Suprapubic skin (tissue), 4 donors: ENCODE measurements at regions not wholly inside any gene's neighbourhood (a gene's known extent, or its start where the extent isn't known, plus 50 kb on each side); places are given as distances from the start of the nearest gene placed in this dataset.

ENCODE experiments used
- DNase-seq, 2 donors: peaks; one replicate each; pipeline ENCODE4 v3.0.0-alpha.2; 2019; ENCODE audit warnings: low spot score in 2 of 2
- H3K27ac ChIP-seq: fragments of 200-600 bp; sonication (generic); one replicate; pipeline ENCODE4 v1.5.1; 2019
- H3K27me3 ChIP-seq: fragments of 200-600 bp; sonication (generic); one replicate; pipeline ENCODE4 v1.5.1; 2019
- H3K36me3 ChIP-seq: fragments of 200-600 bp; sonication (generic); one replicate; pipeline ENCODE4 v1.5.1; 2019
- H3K4me1 ChIP-seq: fragments of 200-600 bp; sonication (generic); one replicate; pipeline ENCODE4 v1.5.1; 2019
- H3K4me3 ChIP-seq: fragments of 200-600 bp; sonication (generic); one replicate; pipeline ENCODE4 v1.5.1; 2019; ENCODE audit warnings: mild to moderate bottlenecking
- H3K9me3 ChIP-seq: fragments of 200-600 bp; sonication (generic); one replicate; pipeline ENCODE4 v1.5.1; 2019
- CTCF ChIP-seq, 2 donors: fragments of 200-600 bp in 1 of 2; fragments of 450-650 bp in 1 of 2; sonication (generic) in 1 of 2; IDR thresholded peaks; one replicate each; pipeline ENCODE4 v1.5.1; 2016 to 2019; ENCODE audit warnings: antibody characterized with exemption in 2 of 2, mild to moderate bottlenecking in 1 of 2, moderate library complexity in 1 of 2
- EP300 ChIP-seq: sonication (generic); formaldehyde crosslinking; IDR thresholded peaks from one replicate; pipeline ENCODE4 v1.6.1; 2017; ENCODE audit warnings: antibody characterized with exemption
- POLR2A ChIP-seq, 2 donors: fragments of 450-650 bp; IDR thresholded peaks; one replicate each; pipeline ENCODE4 v1.6.1; 2017; ENCODE audit warnings: antibody characterized with exemption in 2 of 2, mild to moderate bottlenecking in 2 of 2, moderate library complexity in 2 of 2
- POLR2AphosphoS5 ChIP-seq, 3 donors: sonication (generic); formaldehyde crosslinking; IDR thresholded peaks; one replicate each; pipeline ENCODE4 v1.6.1; 2017; ENCODE audit warnings: antibody characterized with exemption in 3 of 3
- WGBS: methylation state at CpG from one replicate; pipeline ENCODE4 v1.1.5; 2018; 5-methylcytosine and 5-hydroxymethylcytosine counted together

DNA sequence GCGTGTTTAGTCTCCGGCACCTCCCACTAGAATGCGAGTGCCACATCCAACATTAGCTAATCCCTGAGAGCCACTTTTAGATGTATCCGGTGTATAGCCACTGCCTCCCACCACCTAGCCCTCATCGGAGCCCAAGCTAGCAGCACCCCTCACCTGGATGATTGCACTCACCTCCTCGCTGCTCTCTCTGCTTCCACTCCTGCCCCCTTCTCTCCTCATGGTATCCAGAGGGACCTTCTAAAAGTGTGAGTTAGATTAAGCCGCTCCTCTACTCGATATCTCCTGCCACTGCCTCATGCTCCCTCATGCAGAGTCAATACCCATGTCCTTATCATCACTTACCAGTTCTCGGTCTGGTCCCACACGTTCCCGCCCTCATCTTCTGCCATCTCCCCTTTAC, 125.3 kb downstream of the RAB11FIP2 start:
- Histone ChIP-seq H3K9me3 (no peaks in the 10 kb centered on the region), H3K4me3 (no peak overlapping the region), H3K27me3 (peaks cover 3% of the 10 kb centered on the region), H3K36me3 (no peaks in the 10 kb centered on the region), H3K4me1 (no peaks in the 10 kb centered on the region), H3K27ac (no peak overlapping the region)
- 89% methylated on average over 11 of the region's 11 CpGs for WGBS
- no peak for DNase-seq
- TF ChIP-seq CTCF (IDR thresholded peaks at IDR 0.05) (no peak), POLR2AphosphoS5 (IDR thresholded peaks at IDR 0.05) (no peak), POLR2A (IDR thresholded peaks at IDR 0.05) (no peak), EP300 (no peak)

DNA sequence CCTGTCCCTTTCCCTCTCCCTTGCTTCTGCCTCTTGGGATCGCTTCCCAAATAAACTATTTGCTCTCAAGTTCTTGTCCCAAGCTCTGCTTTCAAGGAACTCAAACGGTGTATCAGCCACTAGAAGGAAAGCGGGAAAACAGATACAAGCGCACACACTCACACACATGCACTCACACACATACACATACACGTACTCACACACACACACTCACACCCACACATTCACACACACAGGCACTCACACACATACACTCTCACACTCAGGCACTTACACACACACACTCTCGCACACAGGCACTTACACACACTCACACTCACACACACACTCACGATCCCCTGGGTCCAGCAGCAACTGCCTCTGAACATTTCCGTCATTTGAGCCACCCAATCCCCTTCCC, 121.9 kb downstream of the RAB11FIP2 start:
- Histone ChIP-seq H3K36me3 (no peaks in the 10 kb centered on the region), H3K4me3 (no peak overlapping the region), H3K27me3 (peaks cover 7% of the 10 kb centered on the region), H3K9me3 (no peaks in the 10 kb centered on the region), H3K27ac (no peak overlapping the region), H3K4me1 (no peaks in the 10 kb centered on the region)
- 81% methylated on average over 8 of the region's 8 CpGs for WGBS
- no peak for TF ChIP-seq CTCF (IDR thresholded peaks at IDR 0.05)
- no peak for TF ChIP-seq POLR2AphosphoS5 (IDR thresholded peaks at IDR 0.05)
- no peak for TF ChIP-seq POLR2A (IDR thresholded peaks at IDR 0.05)
- no peak for TF ChIP-seq EP300
- no peak for DNase-seq

DNA sequence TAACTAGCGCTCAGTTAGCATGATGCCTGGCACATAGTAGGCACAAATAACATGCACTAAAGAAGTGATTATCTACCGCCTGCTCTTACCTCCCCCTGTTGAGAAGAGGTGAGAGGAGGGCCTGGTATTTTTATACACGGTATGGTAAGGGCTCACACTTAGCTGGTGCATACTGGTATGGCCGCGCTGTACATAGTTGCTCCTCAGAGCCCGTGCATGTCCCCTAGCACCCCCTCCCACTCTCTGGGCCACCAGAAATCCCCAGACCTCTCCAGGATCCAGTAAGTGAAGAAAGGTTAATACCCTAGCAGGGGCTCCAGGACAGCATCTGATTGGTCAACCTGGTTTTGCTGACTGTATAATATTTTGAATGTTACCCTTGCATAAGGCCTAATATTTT, 121.4 kb downstream of the RAB11FIP2 start:
- Histone ChIP-seq H3K27me3 (peaks cover 7% of the 10 kb centered on the region), H3K27ac (no peak overlapping the region), H3K9me3 (no peaks in the 10 kb centered on the region), H3K4me1 (no peaks in the 10 kb centered on the region), H3K4me3 (no peak overlapping the region), H3K36me3 (no peaks in the 10 kb centered on the region)
- 90% methylated on average over 3 of the region's 6 CpGs for WGBS
- no peak for DNase-seq
- TF ChIP-seq EP300 (no peak), CTCF (IDR thresholded peaks at IDR 0.05) (no peak), POLR2AphosphoS5 (IDR thresholded peaks at IDR 0.05) (no peak), POLR2A (IDR thresholded peaks at IDR 0.05) (no peak)

DNA sequence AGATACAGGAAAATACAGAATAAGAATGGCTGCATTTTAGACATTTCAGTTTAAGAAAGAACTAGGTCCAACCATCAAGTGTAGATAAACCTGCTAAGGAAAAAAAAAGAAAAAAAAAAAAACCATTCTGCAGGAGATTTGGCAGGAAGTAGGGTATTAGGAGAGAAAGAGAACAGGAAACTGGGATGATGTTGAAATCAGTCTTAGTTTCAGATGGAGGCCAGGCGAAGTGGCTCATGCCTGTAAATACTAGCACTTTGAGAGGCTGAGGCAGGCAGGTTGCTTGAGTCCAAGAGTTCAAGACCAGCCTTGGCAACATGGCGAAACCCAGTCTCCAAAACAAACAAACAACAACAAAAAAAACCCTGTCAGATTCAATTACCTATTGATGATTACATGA, 120.2 kb downstream of the RAB11FIP2 start:
- Histone ChIP-seq H3K36me3 (no peaks in the 10 kb centered on the region), H3K4me1 (no peaks in the 10 kb centered on the region), H3K27me3 (peaks cover 7% of the 10 kb centered on the region), H3K4me3 (no peak overlapping the region), H3K27ac (no peak overlapping the region), H3K9me3 (no peaks in the 10 kb centered on the region)
- no peak for DNase-seq
- WGBS: 77% methylated on average over 2 of the region's 2 CpGs
- TF ChIP-seq CTCF (IDR thresholded peaks at IDR 0.05) (no peak), POLR2A (IDR thresholded peaks at IDR 0.05) (no peak), EP300 (no peak)

DNA sequence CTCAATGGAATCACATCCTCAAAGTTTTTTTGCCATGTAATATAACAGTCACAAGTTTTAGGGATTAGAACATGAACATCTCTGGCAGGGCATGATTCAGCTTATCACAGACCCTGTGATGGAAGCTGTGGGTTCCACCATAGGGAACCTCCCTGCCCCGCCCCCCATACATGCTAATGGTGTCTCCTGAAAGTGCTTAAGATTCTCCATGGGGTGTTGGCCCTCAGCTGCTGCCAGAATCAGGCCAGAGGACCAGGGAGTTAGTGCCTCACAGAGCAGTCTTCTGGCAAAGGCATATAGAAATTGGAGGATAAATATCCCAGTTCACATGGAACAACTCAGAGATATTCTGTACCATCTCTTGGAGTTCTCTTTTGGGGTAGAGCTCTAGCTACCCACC, 119.4 kb downstream of the RAB11FIP2 start:
- TF ChIP-seq CTCF (IDR thresholded peaks at IDR 0.05): no peak
- TF ChIP-seq POLR2A (IDR thresholded peaks at IDR 0.05): no peak
- Histone ChIP-seq H3K27ac (no peak overlapping the region), H3K36me3 (no peaks in the 10 kb centered on the region), H3K9me3 (no peaks in the 10 kb centered on the region), H3K4me3 (no peak overlapping the region), H3K27me3 (peaks cover 4% of the 10 kb centered on the region), H3K4me1 (no peaks in the 10 kb centered on the region)
- no peak for DNase-seq
- 100% methylated on average over 1 of the region's 1 CpG for WGBS
